ENCODE measurements at regions not wholly inside any gene's neighbourhood (a gene's known extent, or its start where the extent isn't known, plus 50 kb on each side); places are given as distances from the start of the nearest gene placed in this dataset.

DNA sequence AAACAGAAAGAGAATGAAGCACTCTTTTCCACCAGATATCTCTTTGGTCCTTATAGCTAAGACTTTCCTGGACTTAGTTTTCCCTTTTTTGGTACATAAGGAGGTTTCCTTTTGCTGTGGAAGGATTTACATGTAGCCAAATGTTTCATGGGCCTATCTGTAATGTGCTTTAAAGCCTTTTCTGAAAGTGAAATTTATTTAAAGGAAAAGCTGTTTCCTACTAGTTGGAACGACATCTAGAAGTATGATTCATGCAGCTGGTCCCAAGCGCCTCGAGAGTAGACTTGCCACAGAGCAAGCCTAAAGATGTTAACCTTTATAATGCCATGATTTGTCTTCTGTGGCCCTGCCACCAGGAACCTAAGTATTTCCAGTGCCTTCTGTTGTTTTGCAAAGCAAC is 390.3 kb downstream of the DLEU7 start:
- POLR2A ChIA-PET (ENCODE audit: low non-redundant PET), result no interaction called here
- no peak overlapping the region for H3K27ac ChIP-seq (ENCODE audit: low read depth, low read length, poor library complexity, severe bottlenecking)
- no peaks in the 10 kb centered on the region for H3K4me1 ChIP-seq (ENCODE audit: insufficient read depth, low read length, poor library complexity, severe bottlenecking)
- CTCF ChIA-PET, result no interaction called here
- TF ChIP-seq, protein P1, sequence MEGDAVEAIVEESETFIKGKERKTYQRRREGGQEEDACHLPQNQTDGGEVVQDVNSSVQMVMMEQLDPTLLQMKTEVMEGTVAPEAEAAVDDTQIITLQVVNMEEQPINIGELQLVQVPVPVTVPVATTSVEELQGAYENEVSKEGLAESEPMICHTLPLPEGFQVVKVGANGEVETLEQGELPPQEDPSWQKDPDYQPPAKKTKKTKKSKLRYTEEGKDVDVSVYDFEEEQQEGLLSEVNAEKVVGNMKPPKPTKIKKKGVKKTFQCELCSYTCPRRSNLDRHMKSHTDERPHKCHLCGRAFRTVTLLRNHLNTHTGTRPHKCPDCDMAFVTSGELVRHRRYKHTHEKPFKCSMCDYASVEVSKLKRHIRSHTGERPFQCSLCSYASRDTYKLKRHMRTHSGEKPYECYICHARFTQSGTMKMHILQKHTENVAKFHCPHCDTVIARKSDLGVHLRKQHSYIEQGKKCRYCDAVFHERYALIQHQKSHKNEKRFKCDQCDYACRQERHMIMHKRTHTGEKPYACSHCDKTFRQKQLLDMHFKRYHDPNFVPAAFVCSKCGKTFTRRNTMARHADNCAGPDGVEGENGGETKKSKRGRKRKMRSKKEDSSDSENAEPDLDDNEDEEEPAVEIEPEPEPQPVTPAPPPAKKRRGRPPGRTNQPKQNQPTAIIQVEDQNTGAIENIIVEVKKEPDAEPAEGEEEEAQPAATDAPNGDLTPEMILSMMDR (conservative IDR thresholded peaks at IDR 0.05; ENCODE audit: low read depth, low read length), result no peak
- TF ChIP-seq EZH2 (IDR thresholded peaks at IDR 0.05; ENCODE audit: borderline replicate concordance, low read depth, low read length, poor library complexity, severe bottlenecking), result no peak
- DNase-seq (ENCODE audit: low spot score), result no peak
- H3K36me3 ChIP-seq (ENCODE audit: insufficient read depth, low read length, poor library complexity, severe bottlenecking), result no peaks in the 10 kb centered on the region
- H3K9me3 ChIP-seq (ENCODE audit: low read depth, low read length, poor library complexity, severe bottlenecking), result no peaks in the 10 kb centered on the region
- H3K27me3 ChIP-seq (replicated peaks; ENCODE audit: insufficient read depth, low read depth, low read length, poor library complexity), result no peaks in the 10 kb centered on the region
- H3K4me3 ChIP-seq (ENCODE audit: low read depth, low read length, poor library complexity, severe bottlenecking), result no peak overlapping the region
- no TSS peak for BruUV-seq (replicated peaks)
- intact Hi-C loops (cut with micrococcal nuclease; ENCODE audit: unreplicated experiment), result no loop called here

DNA sequence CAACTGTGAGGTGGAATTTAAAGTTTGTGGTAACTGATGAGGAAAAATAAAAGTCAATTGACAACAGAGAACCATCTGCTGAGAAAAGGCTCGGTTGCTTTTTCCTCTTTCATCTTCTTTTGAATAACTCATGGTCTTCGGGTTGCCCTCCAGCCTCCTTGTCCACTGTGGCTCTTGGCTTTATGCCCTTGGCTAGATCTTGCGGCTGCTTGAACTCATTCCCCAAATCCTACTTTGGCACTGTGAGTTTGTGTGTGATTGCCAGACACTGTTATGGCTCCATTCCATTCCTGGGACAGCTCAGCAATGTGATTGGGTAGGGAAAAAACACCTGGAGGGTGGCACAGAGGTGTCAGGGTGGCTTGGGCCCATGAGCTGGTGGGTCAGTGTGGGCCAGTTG is 387.4 kb downstream of the DLEU7 start:
- no peak for TF ChIP-seq EZH2 (IDR thresholded peaks at IDR 0.05; ENCODE audit: borderline replicate concordance, low read depth, low read length, poor library complexity, severe bottlenecking)
- TF ChIP-seq, protein P1 (conservative IDR thresholded peaks at IDR 0.05; ENCODE audit: low read depth, low read length), result no peak
- ChIA-PET CTCF (no interaction called here), POLR2A (ENCODE audit: low non-redundant PET) (no interaction called here)
- no peaks in the 10 kb centered on the region for H3K9me3 ChIP-seq (ENCODE audit: low read depth, low read length, poor library complexity, severe bottlenecking)
- H3K4me1 ChIP-seq (ENCODE audit: insufficient read depth, low read length, poor library complexity, severe bottlenecking), result no peaks in the 10 kb centered on the region
- H3K4me3 ChIP-seq (ENCODE audit: low read depth, low read length, poor library complexity, severe bottlenecking), result no peak overlapping the region
- H3K27me3 ChIP-seq (replicated peaks; ENCODE audit: insufficient read depth, low read depth, low read length, poor library complexity), result peaks cover 2% of the 10 kb centered on the region
- BruUV-seq (replicated peaks), result no TSS peak
- H3K36me3 ChIP-seq (ENCODE audit: insufficient read depth, low read length, poor library complexity, severe bottlenecking), result no peaks in the 10 kb centered on the region
- intact Hi-C loops (cut with micrococcal nuclease; ENCODE audit: unreplicated experiment), result no loop called here
- H3K27ac ChIP-seq (ENCODE audit: low read depth, low read length, poor library complexity, severe bottlenecking), result no peak overlapping the region
- DNase-seq (ENCODE audit: low spot score), result no peak

DNA sequence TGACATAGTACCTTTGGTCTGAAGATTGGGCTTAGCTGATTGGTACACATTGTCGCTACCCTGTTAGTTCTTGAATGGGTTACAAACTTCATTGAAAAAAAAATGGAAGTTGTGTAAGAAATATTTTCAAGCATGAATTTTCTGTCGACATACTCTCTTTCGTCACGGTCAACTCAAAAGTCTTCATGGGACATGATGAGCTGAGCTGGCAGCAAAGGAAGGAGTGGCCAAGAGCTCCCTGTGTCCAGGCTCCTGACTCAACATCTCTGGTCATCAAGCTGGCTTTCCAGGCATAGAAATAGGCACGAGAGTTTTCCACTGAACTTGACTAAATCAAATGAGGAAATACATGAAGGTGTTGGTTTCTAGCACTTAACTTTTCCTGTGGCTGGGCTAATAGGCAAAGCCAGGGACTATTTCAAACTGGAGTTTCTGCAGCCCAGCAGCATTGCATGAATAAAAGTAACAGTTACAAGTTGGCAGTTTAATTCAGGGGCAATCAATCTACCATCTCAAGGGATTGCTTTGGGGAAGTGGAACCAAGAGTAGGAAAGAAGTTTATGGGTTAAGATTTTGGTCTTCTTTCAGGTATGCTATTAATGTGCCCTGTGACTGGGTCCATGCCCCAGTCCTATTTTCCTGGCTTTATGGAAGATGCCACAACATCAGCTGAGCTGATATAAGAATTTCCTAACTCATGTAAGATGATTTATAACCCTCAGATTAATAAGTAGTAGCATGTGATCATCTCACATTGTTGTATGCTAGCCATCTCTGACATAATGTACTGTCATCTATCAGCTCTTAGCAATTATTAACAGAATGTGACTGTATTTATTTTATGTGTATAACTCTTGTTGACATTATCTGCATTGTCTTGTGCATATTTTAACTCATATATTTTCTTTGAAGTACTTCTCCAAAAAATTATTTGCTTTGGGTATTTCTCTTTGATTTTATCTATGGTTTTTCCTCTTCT is 385.8 kb downstream of the DLEU7 start:
- H3K36me3 ChIP-seq (ENCODE audit: insufficient read depth, low read length, poor library complexity, severe bottlenecking), result no peaks in the 10 kb centered on the region
- TF ChIP-seq EZH2 (IDR thresholded peaks at IDR 0.05; ENCODE audit: borderline replicate concordance, low read depth, low read length, poor library complexity, severe bottlenecking), result no peak
- no peak for DNase-seq (ENCODE audit: low spot score)
- no peak overlapping the region for H3K27ac ChIP-seq (ENCODE audit: low read depth, low read length, poor library complexity, severe bottlenecking)
- ChIA-PET CTCF (no interaction called here), POLR2A (ENCODE audit: low non-redundant PET) (no interaction called here)
- H3K4me3 ChIP-seq (ENCODE audit: low read depth, low read length, poor library complexity, severe bottlenecking), result no peak overlapping the region
- no peaks in the 10 kb centered on the region for H3K9me3 ChIP-seq (ENCODE audit: low read depth, low read length, poor library complexity, severe bottlenecking)
- no TSS peak for BruUV-seq (replicated peaks)
- intact Hi-C loops (cut with micrococcal nuclease; ENCODE audit: unreplicated experiment), result no loop called here
- H3K4me1 ChIP-seq (ENCODE audit: insufficient read depth, low read length, poor library complexity, severe bottlenecking), result no peaks in the 10 kb centered on the region
- peaks cover 5% of the 10 kb centered on the region for H3K27me3 ChIP-seq (replicated peaks; ENCODE audit: insufficient read depth, low read depth, low read length, poor library complexity)
